Lung (tissue), 11 donors: ENCODE measurements at regions not wholly inside any gene's neighbourhood (a gene's known extent, or its start where the extent isn't known, plus 50 kb on each side); places are given as distances from the start of the nearest gene placed in this dataset.
A peak's percentile ranks its signal among the peaks of the same experiment; 100 is the strongest.

Source experiments
- ATAC-seq: fragments of 200-7000 bp; cut with Tn5 transposase; one replicate; pipeline ENCODE4 v1.9.1; 2020; ENCODE audit warnings: moderate number of reproducible peaks; ENCODE audit not compliant: insufficient read depth, low FRiP score
- DNase-seq, 3 donors: peaks; one replicate each; pipeline ENCODE4 v3.0.0-alpha.2; 2013 to 2017
- H3K27ac ChIP-seq, 2 donors: one replicate each; pipeline ENCODE4 v1.5.1; 2013; ENCODE audit warnings: mild to moderate bottlenecking in 2 of 2, moderate library complexity in 2 of 2, control low read depth in 1 of 2, inconsistent platforms in 1 of 2, low read depth in 1 of 2, low read length in 1 of 2
- H3K27me3 ChIP-seq, 3 donors: one replicate each; pipeline ENCODE4 v1.5.1; 2013; ENCODE audit warnings: low read length in 2 of 3; ENCODE audit not compliant: control insufficient read depth in 3 of 3, insufficient read depth in 3 of 3
- H3K36me3 ChIP-seq, 4 donors: one replicate each; pipeline ENCODE4 v1.5.1; 2013; ENCODE audit warnings: low read length in 4 of 4, mild to moderate bottlenecking in 1 of 4, moderate library complexity in 1 of 4; ENCODE audit not compliant: control insufficient read depth in 4 of 4, insufficient read depth in 4 of 4
- H3K4me1 ChIP-seq, 5 donors: one replicate each; pipeline ENCODE4 v1.5.1; 2013; ENCODE audit warnings: low read length in 5 of 5, mild to moderate bottlenecking in 2 of 5, moderate library complexity in 1 of 5; ENCODE audit not compliant: control insufficient read depth in 5 of 5, insufficient read depth in 5 of 5
- H3K4me3 ChIP-seq: one replicate; pipeline ENCODE4 v1.5.1; 2013; ENCODE audit warnings: mild to moderate bottlenecking, control low read depth, moderate library complexity
- H3K9ac ChIP-seq, 2 donors: one replicate each; pipeline ENCODE4 v1.5.1; 2013; ENCODE audit warnings: low read length in 2 of 2, control low read depth in 1 of 2; ENCODE audit not compliant: insufficient read depth in 1 of 2
- H3K9me3 ChIP-seq, 4 donors: one replicate each; pipeline ENCODE4 v1.5.1; 2013; ENCODE audit warnings: low read length in 3 of 4, mild to moderate bottlenecking in 1 of 4, moderate library complexity in 1 of 4; ENCODE audit not compliant: control insufficient read depth in 4 of 4, insufficient read depth in 3 of 4
- WGBS, 2 donors: extraction: QIAGEN DNeasy Blood & Tissue Kit; methylation state at CpG; one replicate each; pipeline ENCODE4 v1.1.7; 2013; 5-methylcytosine and 5-hydroxymethylcytosine counted together
- TF ChIP-seq, protein P1 (sequence below): IDR thresholded peaks from 2 replicates; pipeline ENCODE4 v1.5.1; 2012; ENCODE audit warnings: mild to moderate bottlenecking; ENCODE audit errors: control extremely low read depth, extremely low read depth
- donor health status: control.
- donor health status: control.
- donor health status: Bipolar disorder and iron deficiency.
- donor health status: healthy.
- donor health status: DM: yes; HTN: yes; CAD: no.

DNA sequence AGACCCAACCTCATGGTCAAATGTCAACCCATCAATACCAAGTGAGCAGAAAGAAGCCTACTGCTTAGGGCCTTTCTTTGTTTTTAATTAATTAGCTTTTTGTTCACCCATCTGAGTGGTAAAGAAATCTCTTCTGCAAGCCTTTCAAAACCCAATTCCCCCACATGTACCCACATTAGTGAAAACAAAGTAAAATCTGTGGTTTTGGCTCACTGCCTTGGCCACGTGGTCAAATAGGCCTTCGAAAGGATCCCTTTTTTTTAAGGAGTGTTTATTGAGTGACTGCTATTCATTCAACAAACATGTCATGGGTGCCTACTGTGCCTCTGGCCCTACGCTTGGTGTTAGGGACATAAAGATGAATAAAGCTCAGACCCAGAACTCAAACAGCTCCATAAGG, 160.1 kb downstream of the NUAK1 start:
- Histone ChIP-seq H3K4me1 (peaks cover 0 to 20% (median 8%) of the 10 kb centered on the region in 5 donors), H3K9ac (no peak overlapping the region), H3K27ac (no peak overlapping the region), H3K4me3 (no peak overlapping the region), H3K27me3 (no peaks in the 10 kb centered on the region), H3K9me3 (no peaks in the 10 kb centered on the region), H3K36me3 (no peaks in the 10 kb centered on the region)
- TF ChIP-seq, protein P1, sequence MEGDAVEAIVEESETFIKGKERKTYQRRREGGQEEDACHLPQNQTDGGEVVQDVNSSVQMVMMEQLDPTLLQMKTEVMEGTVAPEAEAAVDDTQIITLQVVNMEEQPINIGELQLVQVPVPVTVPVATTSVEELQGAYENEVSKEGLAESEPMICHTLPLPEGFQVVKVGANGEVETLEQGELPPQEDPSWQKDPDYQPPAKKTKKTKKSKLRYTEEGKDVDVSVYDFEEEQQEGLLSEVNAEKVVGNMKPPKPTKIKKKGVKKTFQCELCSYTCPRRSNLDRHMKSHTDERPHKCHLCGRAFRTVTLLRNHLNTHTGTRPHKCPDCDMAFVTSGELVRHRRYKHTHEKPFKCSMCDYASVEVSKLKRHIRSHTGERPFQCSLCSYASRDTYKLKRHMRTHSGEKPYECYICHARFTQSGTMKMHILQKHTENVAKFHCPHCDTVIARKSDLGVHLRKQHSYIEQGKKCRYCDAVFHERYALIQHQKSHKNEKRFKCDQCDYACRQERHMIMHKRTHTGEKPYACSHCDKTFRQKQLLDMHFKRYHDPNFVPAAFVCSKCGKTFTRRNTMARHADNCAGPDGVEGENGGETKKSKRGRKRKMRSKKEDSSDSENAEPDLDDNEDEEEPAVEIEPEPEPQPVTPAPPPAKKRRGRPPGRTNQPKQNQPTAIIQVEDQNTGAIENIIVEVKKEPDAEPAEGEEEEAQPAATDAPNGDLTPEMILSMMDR = no peak
- no peak for DNase-seq
- no peak for ATAC-seq
- WGBS, 2 donors = 40 to 47% methylated on average over 3 of the region's 3 CpGs

- WGBS, 2 donors = 93 to 96% methylated on average over 1 of the region's 1 CpG
- no peaks in the 10 kb centered on the region for H3K9me3 ChIP-seq
- no peak overlapping the region for H3K27ac ChIP-seq
- no peaks in the 10 kb centered on the region for H3K27me3 ChIP-seq
- peak in 1 of 3 donors; percentile 35 for DNase-seq
- H3K4me3 ChIP-seq = no peak overlapping the region
- H3K36me3 ChIP-seq = no peaks in the 10 kb centered on the region
- TF ChIP-seq, protein P1 = no peak
- H3K4me1 ChIP-seq = peaks cover 0 to 20% (median 8%) of the 10 kb centered on the region in 5 donors
- no peak overlapping the region for H3K9ac ChIP-seq
- no peak for ATAC-seq
Observed at GRCh38 chr12:105980085-105980484, 158.7 kb downstream of the NUAK1 start.

DNA sequence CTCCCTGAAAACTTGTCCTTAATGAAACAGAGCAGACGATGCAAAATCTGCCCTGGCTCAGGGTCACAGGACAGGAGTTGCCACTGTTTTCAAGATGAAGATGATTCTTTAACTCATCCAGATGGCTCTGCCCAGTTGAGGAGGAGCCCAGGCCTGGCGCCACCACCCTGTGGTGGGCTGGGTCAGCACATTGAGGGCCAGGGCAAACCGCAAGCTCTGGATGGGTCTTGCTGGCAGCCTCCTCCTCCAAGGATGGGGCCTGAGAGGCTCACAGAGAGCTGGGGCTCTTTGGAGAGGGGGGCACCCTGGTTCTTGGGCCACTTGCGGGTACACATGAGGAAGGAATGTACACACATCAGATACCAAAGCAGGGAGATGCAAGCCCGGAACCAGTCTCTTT, 158.2 kb downstream of the NUAK1 start:
- WGBS, 2 donors = 90 to 91% methylated on average over 5 of the region's 5 CpGs

More for the DNA sequence above, 158.2 kb downstream of the NUAK1 start:
- DNase-seq (no peak), ATAC-seq (no peak)
- no peaks in the 10 kb centered on the region for H3K36me3 ChIP-seq
- no peak overlapping the region for H3K27ac ChIP-seq
- no peaks in the 10 kb centered on the region for H3K9me3 ChIP-seq
- H3K27me3 ChIP-seq = no peaks in the 10 kb centered on the region
- TF ChIP-seq, protein P1 = no peak
- H3K4me1 ChIP-seq = peaks cover 0 to 20% (median 8%) of the 10 kb centered on the region in 5 donors
- H3K9ac ChIP-seq = no peak overlapping the region
- no peak overlapping the region for H3K4me3 ChIP-seq
